Astrocyte (in vitro differentiated cells and primary cell): ENCODE measurements at regions not wholly inside any gene's neighbourhood (a gene's known extent, or its start where the extent isn't known, plus 50 kb on each side); places are given as distances from the start of the nearest gene placed in this dataset.

Source experiments
- DNase-seq: peaks from one replicate; pipeline ENCODE4 v3.0.0-alpha.2; 2010; ENCODE audit warnings: low read depth
- FAIRE-seq: peaks from 2 replicates; lab custom pipeline; 2011; peaks lifted over from hg19 to GRCh38; lab: Jason Lieb, UNC
- H2AFZ ChIP-seq: 2 replicates; pipeline ENCODE4 v1.6.0; 2012; ENCODE audit warnings: low read depth, low read length, inconsistent platforms
- H3K27ac ChIP-seq: 2 replicates; pipeline ENCODE4 v1.5.1; 2011; ENCODE audit warnings: low read depth, low read length, inconsistent platforms
- H3K27me3 ChIP-seq: 2 replicates; pipeline ENCODE4 v1.6.0; 2011; ENCODE audit warnings: low read length, inconsistent platforms; ENCODE audit not compliant: insufficient read depth
- H3K36me3 ChIP-seq: 2 replicates; pipeline ENCODE4 v1.5.1; 2011; ENCODE audit warnings: low read length, inconsistent platforms; ENCODE audit not compliant: insufficient read depth
- H3K4me1 ChIP-seq: 2 replicates; pipeline ENCODE4 v1.5.1; 2011; ENCODE audit warnings: low read length, inconsistent platforms; ENCODE audit not compliant: insufficient read depth
- H3K4me2 ChIP-seq: 2 replicates; pipeline ENCODE4 v1.6.0; 2012; ENCODE audit warnings: low read length, inconsistent platforms
- H3K4me3 ChIP-seq: 2 replicates; pipeline ENCODE4 v1.5.1; 2011; ENCODE audit warnings: low read depth, mild to moderate bottlenecking, low read length, inconsistent platforms; ENCODE audit not compliant: insufficient read depth
- H3K79me2 ChIP-seq: 2 replicates; pipeline ENCODE4 v1.6.0; 2012; ENCODE audit warnings: mild to moderate bottlenecking, low read length, inconsistent platforms; ENCODE audit not compliant: insufficient read depth
- H3K9ac ChIP-seq: 2 replicates; pipeline ENCODE4 v1.6.0; 2012; ENCODE audit warnings: mild to moderate bottlenecking, low read length, inconsistent platforms
- H3K9me3 ChIP-seq: 2 replicates; pipeline ENCODE4 v1.5.1; 2012; ENCODE audit warnings: low read depth, mild to moderate bottlenecking, low read length, inconsistent platforms; ENCODE audit not compliant: insufficient read depth
- H4K20me1 ChIP-seq: 2 replicates; pipeline ENCODE4 v1.6.0; 2012; ENCODE audit warnings: low read length, inconsistent platforms; ENCODE audit not compliant: insufficient read depth
- H3K27ac Mint-ChIP-seq: one replicate; pipeline ENCODE4 v1.8.0; 2021; ENCODE audit warnings: mild to moderate bottlenecking, mixed read lengths; ENCODE audit not compliant: unreplicated experiment
- H3K27me3 Mint-ChIP-seq: one replicate; pipeline ENCODE4 v1.8.0; 2021; ENCODE audit warnings: low read depth, mixed read lengths; ENCODE audit not compliant: unreplicated experiment
- H3K36me3 Mint-ChIP-seq: one replicate; pipeline ENCODE4 v1.8.0; 2021; ENCODE audit warnings: low read depth, mixed read lengths; ENCODE audit not compliant: unreplicated experiment
- H3K4me1 Mint-ChIP-seq: one replicate; pipeline ENCODE4 v1.8.0; 2021; ENCODE audit warnings: low read depth, mixed read lengths; ENCODE audit not compliant: unreplicated experiment
- H3K4me3 Mint-ChIP-seq: one replicate; pipeline ENCODE4 v1.8.0; 2021; ENCODE audit warnings: mild to moderate bottlenecking, moderate library complexity, mixed read lengths; ENCODE audit not compliant: unreplicated experiment
- H3K9me3 Mint-ChIP-seq: one replicate; pipeline ENCODE4 v1.8.0; 2021; ENCODE audit warnings: mild to moderate bottlenecking, mixed read lengths; ENCODE audit not compliant: unreplicated experiment
- CTCF ChIP-seq: IDR thresholded peaks from 2 replicates; pipeline ENCODE4 v1.5.1; 2011; ENCODE audit warnings: low read depth, mild to moderate bottlenecking, inconsistent platforms, low read length, moderate library complexity; ENCODE audit not compliant: insufficient read depth
- EZH2 ChIP-seq: IDR thresholded peaks from 2 replicates; pipeline ENCODE4 v1.6.1; 2012; ENCODE audit warnings: mild to moderate bottlenecking, low read length, inconsistent platforms; ENCODE audit not compliant: insufficient read depth

GRCh38 chr1:75672528-75673393, 51.7 kb upstream of the ACADM start:
- FAIRE-seq (peak; percentile 23), DNase-seq (peak; percentile 90)
- Mint-ChIP-seq H3K9me3 (no peaks in the 10 kb centered on the region), H3K27me3 (no peaks in the 10 kb centered on the region), H3K27ac (peak overlapping the region; percentile 96), H3K36me3 (no peaks in the 10 kb centered on the region), H3K4me3 (no peak overlapping the region), H3K4me1 (peaks cover 10% of the 10 kb centered on the region)
- Histone ChIP-seq H3K4me2 (no peak overlapping the region), H3K36me3 (no peaks in the 10 kb centered on the region), H3K4me1 (no peaks in the 10 kb centered on the region), H3K27me3 (no peaks in the 10 kb centered on the region), H3K9me3 (no peaks in the 10 kb centered on the region), H4K20me1 (no peaks in the 10 kb centered on the region), H3K79me2 (no peaks in the 10 kb centered on the region), H3K4me3 (no peak overlapping the region), H3K27ac (no peak overlapping the region), H3K9ac (no peak overlapping the region), H2AFZ (peak overlapping the region; percentile 46)
- TF ChIP-seq CTCF = no peak
- TF ChIP-seq EZH2 = no peak

GRCh38 chr1:75673399-75673798, 51.1 kb upstream of the ACADM start:
- no peak for FAIRE-seq

More at GRCh38 chr1:75673399-75673798, 51.1 kb upstream of the ACADM start:
- Histone ChIP-seq H3K4me3 (no peak overlapping the region), H3K4me2 (no peak overlapping the region), H3K9ac (no peak overlapping the region), H3K79me2 (no peaks in the 10 kb centered on the region), H3K4me1 (no peaks in the 10 kb centered on the region), H3K27ac (no peak overlapping the region), H3K36me3 (no peaks in the 10 kb centered on the region), H4K20me1 (no peaks in the 10 kb centered on the region), H3K9me3 (no peaks in the 10 kb centered on the region), H2AFZ (no peak overlapping the region), H3K27me3 (no peaks in the 10 kb centered on the region)
- Mint-ChIP-seq H3K4me1 (peaks cover 10% of the 10 kb centered on the region), H3K27me3 (no peaks in the 10 kb centered on the region), H3K9me3 (no peaks in the 10 kb centered on the region), H3K4me3 (no peak overlapping the region), H3K36me3 (no peaks in the 10 kb centered on the region), H3K27ac (peak overlapping the region; percentile 96)
- TF ChIP-seq CTCF (no peak), EZH2 (no peak)
- DNase-seq = no peak
